Ramos (cell line): ENCODE measurements at regions not wholly inside any gene's neighbourhood (a gene's known extent, or its start where the extent isn't known, plus 50 kb on each side); places are given as distances from the start of the nearest gene placed in this dataset.
"Not testable (repeated sequence)": the region's sequence is repeated elsewhere in the genome, so short reads cannot be mapped to it uniquely, and the experiment has no call there.

ENCODE experiments used
- in situ Hi-C: fragments of 300-500 bp; cut with MboI; formaldehyde crosslinking; loops from one replicate; pipeline ENCODE4 v1.14.3; 2022; ENCODE audit warnings: low sequenced_read_pairs; ENCODE audit not compliant: unreplicated experiment

- in situ Hi-C loops, result no loop called here
These were observed 234.2 kb upstream of the SULF2 start for GRCh38 chr20:48019496-48019895.

DNA sequence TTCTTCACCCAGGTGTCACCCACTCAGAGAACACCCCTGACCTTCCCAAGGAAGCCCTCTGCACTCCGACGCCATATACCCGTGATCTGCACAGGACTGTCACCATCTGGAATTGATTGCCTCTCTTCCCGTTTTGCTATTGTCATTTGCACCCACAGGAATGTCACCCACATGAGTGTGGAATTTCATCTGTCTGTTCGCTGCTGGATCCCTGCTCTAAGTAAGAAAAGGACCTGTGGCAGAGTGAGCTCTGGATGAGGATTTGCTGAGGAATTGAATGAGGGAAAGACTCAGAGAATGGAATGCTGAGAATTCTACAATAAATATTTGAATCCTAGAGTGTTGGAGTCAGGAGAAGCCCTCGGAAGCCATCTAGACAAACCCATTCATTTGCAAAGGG is 233.6 kb upstream of the SULF2 start:
- in situ Hi-C loops, result not testable (repeated sequence)

GRCh38 chr20:48017992-48018391 is 232.7 kb upstream of the SULF2 start:
- in situ Hi-C loops, result no loop called here

DNA sequence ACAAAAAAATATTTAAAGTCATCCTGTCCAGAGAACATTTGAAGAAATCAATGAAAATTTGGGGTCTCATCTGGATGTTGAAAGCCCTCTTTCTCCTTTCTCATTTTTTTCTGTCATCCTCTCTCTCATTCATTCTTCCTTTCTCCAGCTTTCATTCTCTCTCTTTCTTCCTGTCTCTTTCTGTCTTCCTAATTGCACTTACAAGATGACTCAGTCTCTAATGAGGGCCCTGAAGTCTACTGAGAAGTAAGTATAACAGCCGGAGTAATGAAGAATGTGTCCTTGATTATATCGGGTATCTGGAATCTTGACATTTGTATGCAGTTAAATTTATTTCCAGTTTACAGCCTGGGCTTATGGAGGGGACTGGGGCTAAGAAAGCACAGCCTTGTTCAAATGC is 232.2 kb upstream of the SULF2 start:
- in situ Hi-C loops, result no loop called here

DNA sequence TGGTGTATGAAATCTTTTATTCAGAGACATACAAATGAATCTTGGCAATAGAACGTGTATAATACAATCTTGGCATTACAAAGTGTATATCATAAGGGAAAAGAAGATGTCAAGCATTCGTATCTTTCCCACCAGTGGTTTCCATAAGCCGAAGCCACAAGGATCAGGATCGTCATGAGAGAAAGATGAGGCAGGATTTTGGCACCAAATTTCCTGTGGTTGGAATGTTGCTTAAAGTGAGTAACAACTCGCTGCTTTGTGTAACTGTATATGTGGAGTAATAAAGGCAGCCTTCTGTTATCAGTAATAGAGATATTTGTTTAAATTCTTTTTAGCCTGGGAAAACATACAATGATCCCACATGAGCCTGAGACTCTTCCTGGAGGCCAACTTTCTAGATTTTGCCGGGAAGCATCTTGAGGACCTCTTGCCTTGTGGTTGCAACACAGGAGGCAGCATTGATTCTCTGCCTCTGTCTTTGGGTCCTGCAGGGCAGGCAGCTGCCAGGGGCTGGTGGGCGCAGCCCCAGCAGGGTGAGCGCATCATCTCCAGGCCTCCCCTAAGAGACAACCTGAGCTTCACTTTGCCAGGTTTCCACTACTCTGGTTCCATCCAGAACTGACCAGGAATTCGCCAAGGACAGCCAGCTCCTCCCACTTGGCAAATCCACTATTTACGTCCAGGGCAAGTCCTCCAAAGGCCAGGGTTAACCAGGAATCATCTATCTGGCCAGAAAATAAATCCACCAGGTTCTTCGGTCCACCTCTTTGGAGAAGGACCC is 230.9 kb upstream of the SULF2 start:
- in situ Hi-C loops, result no loop called here

DNA sequence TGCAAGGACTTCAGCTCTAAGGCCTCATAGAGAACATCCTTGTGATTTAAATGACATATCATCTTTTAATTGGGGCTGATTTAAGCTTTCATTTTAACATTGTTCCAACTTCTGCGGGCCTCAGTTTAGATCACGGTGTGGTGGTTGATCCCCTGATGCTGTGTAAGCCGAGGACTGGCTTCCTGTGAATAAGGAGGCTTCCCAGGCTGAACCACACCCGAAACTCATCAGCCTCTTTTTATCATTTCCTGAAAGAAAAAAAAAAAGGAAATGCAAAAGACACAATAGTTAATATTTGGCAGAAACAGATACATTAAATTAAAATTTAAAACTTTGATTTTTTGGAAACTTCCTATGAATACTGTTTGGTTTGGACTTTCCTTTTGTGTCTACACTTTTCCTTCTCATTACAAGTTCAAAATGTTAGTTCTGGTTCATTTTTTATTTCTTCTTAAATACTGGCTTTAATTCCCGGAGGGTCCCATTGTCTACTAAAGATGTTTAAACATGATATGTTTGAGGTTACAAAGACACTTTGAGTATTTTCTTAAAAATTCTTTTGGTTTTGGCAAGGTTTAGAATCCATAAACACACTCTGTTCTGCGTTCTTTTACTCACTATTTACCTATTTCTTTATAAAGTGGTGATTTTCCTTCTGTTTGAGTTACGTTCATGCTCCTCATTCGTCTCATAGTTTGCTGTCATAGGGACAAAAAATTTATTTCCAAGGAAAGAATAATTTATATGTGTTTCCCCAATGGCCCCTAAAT is 230.0 kb upstream of the SULF2 start:
- in situ Hi-C loops, result no loop called here

- in situ Hi-C loops, result no loop called here
These were observed 227.2 kb upstream of the SULF2 start for GRCh38 chr20:48012401-48012974.

- in situ Hi-C loops, result no loop called here
These were observed 225.7 kb upstream of the SULF2 start for GRCh38 chr20:48011025-48011424.

DNA sequence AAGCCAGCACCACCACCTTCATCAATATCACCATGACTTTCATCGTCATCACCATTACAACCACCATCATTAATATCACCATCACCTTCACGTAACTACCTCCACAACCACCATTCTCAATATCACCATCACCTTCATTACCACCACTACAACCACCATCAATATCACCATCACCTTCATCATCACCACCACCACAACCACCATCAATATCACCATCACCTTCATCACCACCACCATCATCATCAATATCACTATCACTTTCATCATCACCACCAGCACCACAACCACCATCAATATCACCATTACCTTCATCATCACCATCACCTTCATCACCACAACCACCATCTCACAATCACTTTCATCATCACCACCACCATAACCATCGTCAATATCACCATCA is 225.3 kb upstream of the SULF2 start:
- in situ Hi-C loops, result no loop called here

- in situ Hi-C loops, result no loop called here
These were observed 223.7 kb upstream of the SULF2 start for GRCh38 chr20:48008850-48009515.

- in situ Hi-C loops, result no loop called here
These were observed 222.1 kb upstream of the SULF2 start for GRCh38 chr20:48007351-48007750.

- in situ Hi-C loops, result no loop called here
These were observed 221.0 kb upstream of the SULF2 start for GRCh38 chr20:48006036-48006833.

DNA sequence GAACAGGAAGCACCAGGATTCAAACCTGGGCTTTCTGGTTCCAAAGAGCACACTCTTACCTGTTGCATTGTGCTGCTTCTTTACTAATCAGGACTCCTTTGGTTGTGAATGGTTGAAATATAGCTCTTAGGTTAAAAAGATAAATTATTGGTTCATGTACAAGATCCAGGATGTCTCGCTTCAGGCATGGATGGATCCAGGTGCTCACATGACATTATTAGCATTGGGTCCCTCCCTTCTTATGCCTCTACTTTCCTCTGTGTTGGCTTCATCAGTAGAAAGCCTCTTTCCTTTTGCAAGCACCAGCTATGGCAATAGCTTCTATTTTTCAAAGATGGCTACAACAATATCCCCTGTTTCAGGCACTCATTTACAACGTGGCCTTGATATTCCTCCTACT is 217.7 kb upstream of the SULF2 start:
- in situ Hi-C loops, result no loop called here

DNA sequence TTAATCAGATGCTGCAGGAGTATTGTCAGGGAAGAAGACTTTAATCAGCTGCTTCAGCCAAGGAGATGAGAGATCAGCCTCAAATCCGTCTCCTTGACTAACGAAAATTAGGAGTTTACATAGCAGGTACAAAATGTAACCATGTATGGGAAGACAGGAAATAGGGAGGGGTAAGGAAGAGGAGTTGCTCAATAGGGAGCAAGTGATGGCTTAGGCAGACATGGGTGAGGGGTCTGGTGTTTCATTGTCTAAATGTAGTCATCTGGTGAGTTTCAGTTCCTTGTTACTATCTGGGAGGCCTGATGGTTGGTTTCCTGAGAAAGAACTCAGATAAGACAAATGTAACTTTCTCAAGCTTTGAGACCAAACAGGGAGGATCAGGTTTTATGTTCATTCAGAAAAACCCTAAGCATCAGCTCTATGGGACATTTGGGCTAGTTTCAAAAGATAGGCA is 217.3 kb upstream of the SULF2 start:
- in situ Hi-C loops, result no loop called here

GRCh38 chr20:47999166-47999565 is 213.9 kb upstream of the SULF2 start:
- in situ Hi-C loops, result no loop called here

DNA sequence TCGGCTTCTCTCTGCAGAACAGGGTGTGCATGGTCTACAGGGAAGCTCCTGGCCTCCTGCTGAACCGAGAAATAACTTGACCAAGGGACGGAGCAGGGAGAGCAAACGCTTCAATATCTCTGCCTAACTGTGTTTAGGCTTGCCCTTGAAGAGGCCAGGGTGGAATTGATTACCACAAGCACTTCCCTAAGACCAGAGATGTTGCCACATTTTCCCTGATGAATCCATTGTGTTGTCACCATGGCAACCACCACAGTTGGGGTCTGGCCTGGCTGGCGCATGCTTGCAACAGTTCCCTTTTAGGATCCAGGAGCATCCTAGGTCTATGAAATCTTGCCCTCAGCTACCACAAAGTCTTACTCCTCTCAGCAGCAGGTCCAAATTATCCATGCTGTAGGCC is 213.5 kb upstream of the SULF2 start:
- in situ Hi-C loops, result no loop called here

DNA sequence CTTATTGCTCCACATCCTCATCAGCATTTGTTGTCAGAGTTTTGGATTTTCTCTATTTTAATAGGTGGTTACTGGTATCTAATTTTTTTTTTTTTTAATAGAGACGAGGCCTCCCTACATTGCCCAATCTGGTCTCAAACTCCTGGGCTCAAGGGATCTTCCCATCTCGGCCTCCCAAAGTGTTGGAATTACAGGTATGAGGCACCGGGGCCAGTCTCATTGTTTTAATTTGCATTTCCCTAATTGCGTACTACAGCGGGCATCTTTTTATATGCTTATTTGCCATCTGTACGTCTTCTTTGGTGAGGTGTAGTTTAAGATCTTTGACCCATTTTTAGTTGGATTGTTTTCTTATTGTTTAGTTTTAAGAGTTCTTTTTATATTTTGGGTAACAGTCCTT is 210.4 kb upstream of the SULF2 start:
- in situ Hi-C loops, result no loop called here

DNA sequence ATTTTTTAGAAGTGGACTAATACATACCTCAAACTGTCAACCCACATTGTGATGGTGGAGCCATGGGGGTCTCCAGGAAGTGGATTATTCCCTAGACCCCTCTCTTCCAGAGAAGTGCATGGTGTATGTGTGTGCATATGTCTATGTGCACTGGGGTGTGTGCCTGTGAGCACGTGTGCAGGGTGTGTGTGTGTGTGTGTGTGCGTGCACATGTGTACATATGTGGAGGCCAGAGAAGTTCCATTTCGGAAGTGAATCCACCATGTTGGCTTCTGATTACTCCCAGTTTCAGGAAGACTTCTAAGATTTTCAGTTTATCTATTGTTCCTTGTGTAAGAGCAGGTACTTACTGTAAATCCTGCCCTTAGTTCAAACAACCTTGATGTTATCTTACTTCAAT is 208.5 kb upstream of the SULF2 start:
- in situ Hi-C loops, result no loop called here

GRCh38 chr20:47993035-47993755 is 207.9 kb upstream of the SULF2 start:
- in situ Hi-C loops, result no loop called here
